GM12891 (cell line): ENCODE measurements at regions not wholly inside any gene's neighbourhood (a gene's known extent, or its start where the extent isn't known, plus 50 kb on each side); places are given as distances from the start of the nearest gene placed in this dataset.
"Not testable (repeated sequence)": the region's sequence is repeated elsewhere in the genome, so short reads cannot be mapped to it uniquely, and the experiment has no call there.

Source experiments
- DNase-seq: peaks from one replicate; pipeline ENCODE4 v3.0.0; 2011; ENCODE audit warnings: low spot score; ENCODE audit not compliant: insufficient read length
- FAIRE-seq: peaks from 2 replicates; lab custom pipeline; 2011; peaks lifted over from hg19 to GRCh38; lab: Jason Lieb, UNC
- PAX5 ChIP-seq: IDR thresholded peaks from 2 replicates; pipeline ENCODE4 v1.6.1; 2011; ENCODE audit warnings: low read length, moderate library complexity, mild to moderate bottlenecking; ENCODE audit not compliant: insufficient read depth, severe bottlenecking
- POLR2A ChIP-seq: IDR thresholded peaks from 2 replicates; pipeline ENCODE4 v1.6.1; 2011; ENCODE audit warnings: low read depth, low read length, control low read depth
- POLR2AphosphoS5 ChIP-seq: IDR thresholded peaks from 2 replicates; pipeline ENCODE4 v1.6.1; 2011; ENCODE audit warnings: low read depth, low read length, control low read depth
- POU2F2 ChIP-seq: IDR thresholded peaks from 2 replicates; pipeline ENCODE4 v1.6.1; 2011; ENCODE audit warnings: low read depth, mild to moderate bottlenecking, control low read depth, low read length, moderate library complexity
- SPI1 ChIP-seq: IDR thresholded peaks from 2 replicates; pipeline ENCODE4 v1.6.1; 2011; ENCODE audit warnings: low read depth, low read length, control low read depth
- TAF1 ChIP-seq: IDR thresholded peaks from 2 replicates; pipeline ENCODE4 v1.6.1; 2011; ENCODE audit warnings: low read depth, low read length, control low read depth

- DNase-seq (no peak), FAIRE-seq (no peak)
- TF ChIP-seq POU2F2: no peak
- TF ChIP-seq POLR2AphosphoS5: no peak
- TF ChIP-seq POLR2A: no peak
- no peak for TF ChIP-seq SPI1
- TF ChIP-seq PAX5: no peak
- no peak for TF ChIP-seq TAF1
Measured at GRCh38 chr7:138243836-138244235, 167.6 kb downstream of the AKR1D1 start.

- TF ChIP-seq POLR2AphosphoS5 (no peak), POU2F2 (no peak), PAX5 (no peak), POLR2A (no peak), TAF1 (no peak)
- no peak for FAIRE-seq
- DNase-seq: no peak
Measured at GRCh38 chr7:138244606-138245005, 168.3 kb downstream of the AKR1D1 start.

GRCh38 chr7:138245216-138245615 is 169.0 kb downstream of the AKR1D1 start:
- DNase-seq (no peak), FAIRE-seq (no peak)
- TF ChIP-seq POU2F2: no peak
- no peak for TF ChIP-seq POLR2AphosphoS5
- no peak for TF ChIP-seq SPI1
- no peak for TF ChIP-seq PAX5
- TF ChIP-seq TAF1: no peak
- no peak for TF ChIP-seq POLR2A

- no peak for TF ChIP-seq SPI1
- FAIRE-seq (no peak), DNase-seq (no peak)
Measured at GRCh38 chr7:138245682-138246081, 169.4 kb downstream of the AKR1D1 start.

- FAIRE-seq (no peak), DNase-seq (no peak)
- TF ChIP-seq POLR2A (no peak), POU2F2 (no peak), SPI1 (no peak), POLR2AphosphoS5 (no peak)
Measured at GRCh38 chr7:138246428-138246827, 170.2 kb downstream of the AKR1D1 start.

- DNase-seq: no peak
- FAIRE-seq: no peak
- no peak for TF ChIP-seq POLR2AphosphoS5
- no peak for TF ChIP-seq POU2F2
- no peak for TF ChIP-seq PAX5
- no peak for TF ChIP-seq TAF1
- TF ChIP-seq SPI1: no peak
- TF ChIP-seq POLR2A: no peak
Measured at GRCh38 chr7:138247081-138247480, 170.8 kb downstream of the AKR1D1 start.

GRCh38 chr7:138247568-138248333 is 171.5 kb downstream of the AKR1D1 start:
- DNase-seq (no peak), FAIRE-seq (no peak)
- no peak for TF ChIP-seq TAF1
- no peak for TF ChIP-seq SPI1
- TF ChIP-seq POU2F2: no peak
- TF ChIP-seq PAX5: no peak
- TF ChIP-seq POLR2AphosphoS5: no peak
- TF ChIP-seq POLR2A: no peak

- no peak for FAIRE-seq
- no peak for DNase-seq
- no peak for TF ChIP-seq POU2F2
- TF ChIP-seq POLR2A: no peak
- no peak for TF ChIP-seq POLR2AphosphoS5
- TF ChIP-seq PAX5: no peak
- TF ChIP-seq SPI1: no peak
- no peak for TF ChIP-seq TAF1
Measured at GRCh38 chr7:138248609-138249008, 172.3 kb downstream of the AKR1D1 start.

GRCh38 chr7:138249975-138250374 is 173.7 kb downstream of the AKR1D1 start:
- no peak for TF ChIP-seq POU2F2
- no peak for TF ChIP-seq SPI1
- TF ChIP-seq POLR2A: no peak
- no peak for TF ChIP-seq POLR2AphosphoS5
- no peak for TF ChIP-seq TAF1
- no peak for TF ChIP-seq PAX5
- DNase-seq (no peak), FAIRE-seq (no peak)

- DNase-seq, FAIRE-seq: not testable (repeated sequence)
Measured at GRCh38 chr7:138252666-138253065, 176.4 kb downstream of the AKR1D1 start.
